OCI-LY7 (cell line): ENCODE measurements at regions not wholly inside any gene's neighbourhood (a gene's known extent, or its start where the extent isn't known, plus 50 kb on each side); places are given as distances from the start of the nearest gene placed in this dataset.

ENCODE experiments used
- BruUV-seq: library from RNA; stranded (reverse); fragments of 400-500 nt; replicated peaks from 2 replicates; lab custom pipeline; 2021; lab: Mats Ljungman, UMichigan
- CTCF ChIA-PET: fragments of 300-600 bp; sonication (Branson Sonifier 250); formaldehyde crosslinking; loops from one replicate; lab custom pipeline; 2022; ENCODE audit warnings: antibody characterized with exemption; ENCODE audit not compliant: unreplicated experiment; lab: Charles Lee
- POLR2A ChIA-PET: fragments of 300-600 bp; sonication (Branson Sonifier 250); formaldehyde crosslinking; loops from one replicate; lab custom pipeline; 2022; ENCODE audit warnings: antibody characterized with exemption; lab: Charles Lee
- DNase-seq: peaks from one replicate; pipeline ENCODE4 v3.0.0-alpha.2; 2015; ENCODE audit warnings: low spot score
- H2AFZ ChIP-seq: fragments of 200-600 bp; sonication (generic), shearing (Covaris generic); 2 replicates; pipeline ENCODE4 v1.6.1; 2014; ENCODE audit warnings: mild to moderate bottlenecking, antibody characterized with exemption, low read length, moderate library complexity
- H3K27ac ChIP-seq: fragments of 200-600 bp; sonication (generic); 2 replicates; pipeline ENCODE4 v1.5.1; 2014; ENCODE audit warnings: mixed run types, low read depth, mild to moderate bottlenecking, moderate library complexity, low read length, inconsistent platforms; ENCODE audit not compliant: poor library complexity, severe bottlenecking
- H3K36me3 ChIP-seq: fragments of 200-600 bp; sonication (generic); 2 replicates; pipeline ENCODE4 v1.6.1; 2014; ENCODE audit warnings: mild to moderate bottlenecking, antibody characterized with exemption, low read length, moderate library complexity, mixed read lengths; ENCODE audit not compliant: insufficient read depth
- H3K4me1 ChIP-seq: fragments of 200-600 bp; sonication (generic); 2 replicates; pipeline ENCODE4 v1.5.1; 2014; ENCODE audit warnings: mild to moderate bottlenecking, low read length; ENCODE audit not compliant: insufficient read depth, poor library complexity, severe bottlenecking
- H3K4me2 ChIP-seq: fragments of 200-600 bp; sonication (generic); 2 replicates; pipeline ENCODE4 v1.6.1; 2014; ENCODE audit warnings: mild to moderate bottlenecking, low read length
- H3K4me3 ChIP-seq: fragments of 200-600 bp; sonication (generic); 2 replicates; pipeline ENCODE4 v1.5.1; 2014; ENCODE audit warnings: mild to moderate bottlenecking, low read depth, low read length; ENCODE audit not compliant: poor library complexity, severe bottlenecking
- H3K79me2 ChIP-seq: fragments of 200-600 bp; sonication (generic); 2 replicates; pipeline ENCODE4 v1.6.1; 2016; ENCODE audit warnings: low read depth, mild to moderate bottlenecking, low read length, moderate library complexity, mixed read lengths; ENCODE audit not compliant: insufficient read depth
- H3K9me2 ChIP-seq: fragments of 200-600 bp; sonication (generic); 2 replicates; pipeline ENCODE4 v1.6.1; 2016; ENCODE audit warnings: mild to moderate bottlenecking, low read length, mixed read lengths; ENCODE audit not compliant: insufficient read depth
- H3K9me3 ChIP-seq: fragments of 200-600 bp; sonication (generic); 2 replicates; pipeline ENCODE4 v1.6.1; 2014; ENCODE audit warnings: mild to moderate bottlenecking, mixed run types, low read length, mixed read lengths
- H4K20me1 ChIP-seq: fragments of 200-600 bp; sonication (generic); 2 replicates; pipeline ENCODE4 v1.6.1; 2014; ENCODE audit warnings: mild to moderate bottlenecking, antibody characterized with exemption, low read length, moderate library complexity, mixed read lengths; ENCODE audit not compliant: insufficient read depth
- CTCF ChIP-seq: fragments of 200-600 bp; sonication (generic); conservative IDR thresholded peaks from 2 replicates; pipeline ENCODE4 v1.5.1; 2014; ENCODE audit warnings: mild to moderate bottlenecking, antibody characterized with exemption, low read length, moderate library complexity, mixed read lengths
- EZH2phosphoT487 ChIP-seq: fragments of 200-600 bp; sonication (generic); IDR thresholded peaks from 2 replicates; pipeline ENCODE4 v1.6.1; 2018; ENCODE audit warnings: low read depth, borderline replicate concordance, mild to moderate bottlenecking, mixed run types, antibody characterized with exemption, low read length, moderate library complexity, mixed read lengths
- intact Hi-C: fragments of 100-400 bp; cut with micrococcal nuclease; formaldehyde crosslinking; loops from one replicate; pipeline ENCODE4 v1.10.0; 2022; ENCODE audit not compliant: unreplicated experiment

- Histone ChIP-seq H3K4me1 (no peaks in the 10 kb centered on the region), H3K4me2 (no peak overlapping the region), H3K36me3 (no peaks in the 10 kb centered on the region), H2AFZ (no peak overlapping the region), H3K79me2 (no peaks in the 10 kb centered on the region), H3K9me2 (no peaks in the 10 kb centered on the region), H3K9me3 (no peaks in the 10 kb centered on the region), H4K20me1 (no peaks in the 10 kb centered on the region), H3K4me3 (no peak overlapping the region), H3K27ac (no peak overlapping the region)
- ChIA-PET POLR2A (interaction anchor here (0.6 kb wide), 1 partner anchor 657 kb away, joined by 3 read pairs; no protein-coding TSS in a partner anchor), CTCF (no interaction called here)
- no TSS peak for BruUV-seq
- no peak for TF ChIP-seq CTCF
- TF ChIP-seq EZH2phosphoT487 = no peak
- intact Hi-C loops = no loop called here
- DNase-seq = no peak
Measured at GRCh38 chr6:9766240-9766915, 648.5 kb downstream of the TFAP2A start.

GRCh38 chr6:9761220-9761619 lies 653.7 kb downstream of the TFAP2A start:
- no peak for TF ChIP-seq CTCF
- TF ChIP-seq EZH2phosphoT487 = no peak
- H3K9me2 ChIP-seq = no peaks in the 10 kb centered on the region
- no peaks in the 10 kb centered on the region for H3K36me3 ChIP-seq
- no TSS peak for BruUV-seq
- no peaks in the 10 kb centered on the region for H3K9me3 ChIP-seq
- no peaks in the 10 kb centered on the region for H3K79me2 ChIP-seq
- H2AFZ ChIP-seq = no peak overlapping the region
- no peak overlapping the region for H3K4me3 ChIP-seq
- H3K27ac ChIP-seq = no peak overlapping the region
- no peaks in the 10 kb centered on the region for H3K4me1 ChIP-seq
- POLR2A ChIA-PET = no interaction called here
- intact Hi-C loops = no loop called here
- no peak overlapping the region for H3K4me2 ChIP-seq
- CTCF ChIA-PET = no interaction called here
- DNase-seq = no peak
- H4K20me1 ChIP-seq = no peaks in the 10 kb centered on the region

GRCh38 chr6:9754515-9754914 lies 660.4 kb downstream of the TFAP2A start:
- H2AFZ ChIP-seq = no peak overlapping the region
- no peaks in the 10 kb centered on the region for H3K4me1 ChIP-seq
- intact Hi-C loops = no loop called here
- no peaks in the 10 kb centered on the region for H4K20me1 ChIP-seq
- BruUV-seq = no TSS peak
- POLR2A ChIA-PET = interaction anchor here (0.5 kb wide), 1 partner anchor 361 kb away, joined by 3 read pairs; no protein-coding TSS in a partner anchor
- H3K36me3 ChIP-seq = no peaks in the 10 kb centered on the region
- CTCF ChIA-PET = no interaction called here
- DNase-seq = no peak
- H3K27ac ChIP-seq = no peak overlapping the region
- H3K9me2 ChIP-seq = no peaks in the 10 kb centered on the region
- no peaks in the 10 kb centered on the region for H3K79me2 ChIP-seq
- no peak for TF ChIP-seq CTCF
- TF ChIP-seq EZH2phosphoT487 = no peak
- no peak overlapping the region for H3K4me3 ChIP-seq
- no peaks in the 10 kb centered on the region for H3K9me3 ChIP-seq
- no peak overlapping the region for H3K4me2 ChIP-seq
